NCI-H146 treated with DMSO at 0.1 percent for 48 hours (cell line): ENCODE measurements at regions not wholly inside any gene's neighbourhood (a gene's known extent, or its start where the extent isn't known, plus 50 kb on each side); places are given as distances from the start of the nearest gene placed in this dataset.

ENCODE experiments used
- DNase-seq: peaks from one replicate; lab custom pipeline; 2025; ENCODE audit not compliant: unreplicated experiment; lab: John Stamatoyannopoulos, UW

DNA sequence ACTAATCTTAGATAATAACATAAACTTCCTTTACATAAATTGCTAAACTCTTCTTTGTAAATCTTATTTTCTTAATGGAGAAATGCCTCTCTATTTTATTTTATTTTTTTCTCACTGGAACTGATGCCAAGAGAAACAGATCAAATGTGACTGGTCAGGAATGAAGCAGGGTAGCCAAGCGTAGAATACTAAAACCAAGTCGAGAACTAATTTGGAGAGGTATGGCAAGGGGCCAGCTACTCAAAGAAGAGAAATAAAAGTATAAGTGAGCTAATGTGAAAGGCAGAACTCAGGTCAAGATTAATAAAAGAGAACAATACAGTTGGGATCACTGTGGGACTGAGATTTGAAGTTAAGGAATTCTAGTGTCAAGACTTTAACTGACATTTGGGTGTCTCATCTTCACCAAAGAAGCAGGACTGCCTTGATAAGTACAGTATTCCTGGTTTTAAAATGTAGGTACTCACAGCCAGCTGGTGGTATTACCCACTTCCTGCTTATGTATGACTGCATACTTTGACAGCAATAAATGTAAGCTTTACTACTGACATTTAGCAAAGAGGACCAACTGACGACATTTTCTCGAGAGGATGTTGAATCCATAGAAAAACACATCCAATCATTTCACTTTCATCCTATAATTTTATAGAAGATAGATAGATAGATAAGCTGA is 1192.2 kb downstream of the EFNB2 start:
- no peak for DNase-seq

DNA sequence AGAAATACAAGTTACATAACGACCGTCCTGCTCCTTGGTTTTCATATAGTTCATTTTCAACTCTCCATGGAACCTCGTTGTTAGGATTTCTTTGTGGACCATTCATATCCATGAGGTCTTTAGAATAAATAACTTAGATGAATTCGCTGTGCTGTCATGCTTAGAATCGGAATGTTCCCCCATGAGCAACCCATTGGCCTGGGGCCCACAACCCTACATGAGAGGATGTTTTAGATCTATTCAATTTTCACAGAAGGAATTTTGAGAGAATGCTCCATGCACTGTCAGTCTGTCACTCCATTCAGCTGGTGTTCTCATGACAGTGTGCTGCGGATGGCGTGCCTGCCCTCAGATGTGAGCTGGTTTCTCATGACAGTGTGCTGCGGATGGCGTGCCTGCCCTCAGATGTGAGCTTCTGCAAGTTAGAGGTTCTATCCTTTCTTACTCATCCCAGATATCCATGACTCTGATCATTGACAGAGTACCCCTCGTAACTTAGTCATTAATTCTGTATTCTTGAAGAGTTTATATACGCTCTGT is 1193.1 kb downstream of the EFNB2 start:
- no peak for DNase-seq

GRCh38 chr13:105341758-105342157 is 1193.7 kb downstream of the EFNB2 start:
- DNase-seq: no peak

- no peak for DNase-seq
Observed at GRCh38 chr13:105341256-105341655, 1194.2 kb downstream of the EFNB2 start.

DNA sequence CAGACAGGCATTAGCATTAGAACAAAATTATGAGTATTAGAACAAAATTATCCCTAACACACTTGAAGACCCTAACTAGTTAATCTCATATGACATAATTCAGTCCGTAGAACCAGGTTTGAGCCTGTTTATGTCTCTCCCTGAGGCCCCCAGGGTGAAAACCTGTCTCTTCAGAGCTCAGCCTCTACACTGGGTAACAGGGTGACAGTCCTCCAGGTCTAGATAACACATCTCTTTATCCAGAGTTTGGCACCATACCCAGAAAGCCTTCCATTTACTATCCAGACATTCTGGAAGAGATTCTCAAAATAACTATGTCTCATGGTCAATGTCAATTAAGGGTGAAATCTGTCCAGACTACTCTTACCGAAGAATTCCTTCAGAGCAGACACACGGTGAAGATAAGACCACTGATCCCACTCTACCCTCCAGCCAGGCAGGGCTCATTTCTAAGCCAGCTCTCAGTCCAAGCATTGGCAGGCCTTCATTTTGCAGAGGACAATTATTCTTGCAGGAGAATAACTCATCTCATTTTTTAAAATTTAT is 1195.3 kb downstream of the EFNB2 start:
- no peak for DNase-seq

GRCh38 chr13:105338773-105339172 is 1196.7 kb downstream of the EFNB2 start:
- DNase-seq: no peak

DNA sequence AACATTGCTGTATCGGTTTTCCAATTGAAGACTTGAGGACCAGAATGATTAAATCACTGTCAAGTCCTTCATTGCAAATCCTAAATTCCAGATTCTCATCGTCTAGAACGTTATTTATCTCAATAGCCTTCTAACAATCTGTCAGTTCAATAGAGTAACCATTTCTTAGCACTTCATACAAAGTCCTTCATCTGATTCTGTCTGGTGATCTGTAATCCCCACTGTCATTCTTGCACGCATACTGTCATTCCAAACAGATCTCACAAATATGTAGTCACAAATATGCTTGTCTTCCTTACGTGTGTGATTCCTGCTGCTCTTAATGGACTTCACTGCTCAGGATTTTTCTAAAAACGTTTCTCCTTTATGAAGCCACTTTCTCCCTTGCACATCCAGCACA is 1197.5 kb downstream of the EFNB2 start:
- DNase-seq: no peak

- no peak for DNase-seq
Observed at GRCh38 chr13:105336706-105337576, 1198.5 kb downstream of the EFNB2 start.

- DNase-seq: no peak
Observed at GRCh38 chr13:105334211-105334610, 1201.3 kb downstream of the EFNB2 start.

DNA sequence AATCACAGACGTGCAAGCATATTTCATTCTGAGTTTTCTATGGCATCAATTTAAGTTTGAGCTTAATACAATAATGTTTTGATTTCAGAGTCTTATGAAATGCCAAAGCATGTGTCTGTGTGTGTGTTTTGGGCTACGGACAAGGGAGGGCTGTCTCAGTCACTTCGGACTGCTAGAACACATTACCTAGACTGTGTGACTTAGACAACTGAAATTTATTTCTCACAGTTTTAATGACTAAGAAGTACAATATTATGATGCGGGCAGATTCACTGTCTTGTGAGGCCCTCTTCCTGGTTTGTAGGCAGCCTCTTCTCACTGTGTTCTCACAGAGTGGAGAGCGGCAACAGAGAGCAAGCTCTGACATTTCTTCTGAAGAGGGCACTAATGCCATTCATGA is 1202.0 kb downstream of the EFNB2 start:
- DNase-seq: no peak

DNA sequence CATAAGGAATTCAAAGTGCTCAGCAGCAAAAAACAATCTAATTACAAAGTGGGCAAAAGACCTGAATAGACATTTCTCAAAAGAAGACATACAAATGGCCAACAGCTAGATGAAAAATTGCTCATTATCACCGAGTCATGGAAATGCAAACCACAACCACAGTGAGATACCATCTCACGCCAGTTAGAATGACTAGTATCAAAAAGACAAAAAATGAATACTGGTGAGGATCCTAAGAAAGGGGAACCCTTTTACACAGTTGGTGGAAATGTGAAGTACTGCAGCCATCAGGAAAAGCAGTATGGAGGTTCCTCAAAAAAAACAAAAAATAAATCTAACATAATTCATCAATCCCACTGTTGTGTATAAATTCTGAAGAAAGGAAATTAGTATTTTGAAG is 1206.1 kb downstream of the EFNB2 start:
- DNase-seq: no peak

- DNase-seq: no peak
Observed at GRCh38 chr13:105328212-105328611, 1207.2 kb downstream of the EFNB2 start.

GRCh38 chr13:105327581-105328126 is 1207.8 kb downstream of the EFNB2 start:
- no peak for DNase-seq

DNA sequence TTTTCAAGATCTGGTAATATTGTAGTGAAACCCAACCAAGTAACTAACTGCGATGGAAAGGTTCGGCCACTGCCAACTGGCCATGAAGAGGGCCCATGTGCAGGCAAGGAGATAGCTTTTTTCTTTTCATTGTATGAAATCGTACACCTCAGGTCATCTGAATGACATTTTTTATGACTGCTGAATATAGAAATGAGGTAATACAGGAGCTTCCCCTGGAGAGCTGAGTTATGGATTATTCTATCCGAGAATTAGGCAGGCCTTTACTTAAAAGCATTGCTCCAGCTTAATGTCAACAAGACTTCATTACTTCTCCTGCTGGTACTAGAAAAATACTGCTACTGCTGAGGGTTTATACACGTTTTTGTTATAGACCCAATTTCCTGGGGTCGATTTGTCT is 1215.6 kb downstream of the EFNB2 start:
- no peak for DNase-seq

- DNase-seq: no peak
Observed at GRCh38 chr13:105316731-105317130, 1218.7 kb downstream of the EFNB2 start.

DNA sequence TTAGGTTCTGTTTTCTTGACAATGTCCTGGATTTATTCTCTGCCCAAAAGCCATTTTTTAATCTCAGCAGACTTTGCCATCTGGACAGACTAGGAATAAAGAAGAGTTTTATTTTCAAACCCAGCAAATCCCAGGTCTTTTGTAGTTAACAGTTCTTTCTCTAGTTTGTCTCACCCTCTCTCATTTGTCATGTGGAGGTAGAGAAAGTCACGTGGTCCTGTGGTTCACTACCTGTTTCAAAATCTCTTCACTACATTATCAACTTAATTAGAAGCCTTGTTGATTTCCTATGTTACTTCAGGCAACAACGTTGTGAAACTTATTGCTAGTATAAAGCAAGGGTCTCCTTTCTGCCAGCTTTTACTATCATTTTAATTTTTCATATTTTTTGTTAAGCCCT is 1222.6 kb downstream of the EFNB2 start:
- no peak for DNase-seq

GRCh38 chr13:105311094-105311493 is 1224.4 kb downstream of the EFNB2 start:
- DNase-seq: no peak

GRCh38 chr13:105307776-105308175 is 1227.7 kb downstream of the EFNB2 start:
- DNase-seq: no peak

DNA sequence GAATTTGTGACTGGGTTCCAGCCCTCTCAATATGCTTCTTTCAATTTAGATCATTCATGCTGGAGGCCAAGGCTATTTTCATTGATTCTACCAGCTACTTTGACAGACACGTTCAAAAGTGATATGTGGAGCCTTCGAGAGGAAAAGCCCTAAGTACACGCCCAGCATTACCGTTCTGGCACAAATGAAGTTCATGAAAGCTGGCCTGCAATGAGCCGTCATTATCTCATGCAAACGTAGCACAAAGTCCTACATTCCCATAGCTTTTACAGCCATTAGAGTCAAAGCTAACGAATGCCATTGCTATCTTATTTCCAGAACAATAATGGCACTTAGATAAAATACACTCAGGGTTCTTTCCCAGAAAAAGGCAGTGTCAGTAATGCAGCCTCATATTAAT is 1237.6 kb downstream of the EFNB2 start:
- no peak for DNase-seq

DNA sequence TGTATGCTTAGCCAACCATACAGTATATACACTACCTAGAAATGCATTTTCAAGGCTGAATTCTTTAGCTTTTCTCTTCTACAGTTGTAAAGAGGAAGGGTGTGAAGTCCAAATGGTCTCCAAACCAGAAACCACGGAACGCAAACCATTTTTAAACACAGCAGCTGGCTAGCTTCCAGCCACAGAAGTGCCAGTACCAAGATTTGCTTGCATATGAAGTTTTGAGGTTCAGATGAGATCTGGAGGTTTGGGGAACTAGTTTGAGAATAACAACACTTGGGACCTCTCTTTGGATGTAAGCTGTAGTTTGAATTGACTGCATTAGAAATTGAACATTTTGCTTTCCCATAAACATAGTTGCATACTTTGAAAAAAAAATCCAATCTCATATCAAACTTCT is 1243.5 kb downstream of the EFNB2 start:
- DNase-seq: no peak

DNA sequence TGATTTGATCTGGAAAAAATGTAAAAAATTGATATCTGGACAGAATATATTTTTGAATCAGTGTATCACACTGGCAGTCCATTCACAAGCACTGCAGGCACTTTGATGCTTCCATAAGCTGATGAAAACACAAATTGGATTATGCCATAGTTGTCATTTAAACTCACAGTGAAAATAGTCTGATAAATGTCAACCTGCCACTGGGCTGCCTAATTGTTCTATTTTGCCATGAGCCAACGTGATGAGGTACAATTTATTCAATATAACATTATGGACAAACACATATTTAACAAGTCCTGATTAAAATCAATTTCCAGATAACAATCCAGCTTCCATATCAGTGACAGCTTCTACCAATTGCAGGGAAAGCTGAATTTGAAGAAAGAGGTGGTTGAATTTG is 1244.9 kb downstream of the EFNB2 start:
- no peak for DNase-seq

- no peak for DNase-seq
Observed at GRCh38 chr13:105285526-105285925, 1249.9 kb downstream of the EFNB2 start.
